H9 (cell line): ENCODE measurements at regions not wholly inside any gene's neighbourhood (a gene's known extent, or its start where the extent isn't known, plus 50 kb on each side); places are given as distances from the start of the nearest gene placed in this dataset.

Source experiments
- DNase-seq: peaks from one replicate; pipeline ENCODE4 v3.0.0-alpha.2; 2017
- H2AFZ ChIP-seq: one replicate; pipeline ENCODE4 v1.6.1; 2013; ENCODE audit warnings: mild to moderate bottlenecking, low read length, control low read depth, moderate library complexity
- H2AK5ac ChIP-seq: 2 replicates; pipeline ENCODE4 v1.6.1; 2013; ENCODE audit warnings: low read length, control low read depth, mixed read lengths; ENCODE audit not compliant: insufficient read length
- H2BK120ac ChIP-seq: one replicate; pipeline ENCODE4 v1.6.1; 2013; ENCODE audit warnings: low read depth, mild to moderate bottlenecking, low read length, control low read depth, inconsistent platforms; ENCODE audit not compliant: poor library complexity, severe bottlenecking
- H2BK12ac ChIP-seq: 2 replicates; pipeline ENCODE4 v1.6.1; 2013; ENCODE audit warnings: low read length, control low read depth, mixed read lengths, low read depth; ENCODE audit not compliant: insufficient read length
- H2BK15ac ChIP-seq: 2 replicates; pipeline ENCODE4 v1.6.1; 2013; ENCODE audit warnings: low read depth, low read length, control low read depth
- H2BK20ac ChIP-seq: one replicate; pipeline ENCODE4 v1.6.1; 2013; ENCODE audit warnings: low read depth, mild to moderate bottlenecking, low read length, control low read depth, inconsistent platforms; ENCODE audit not compliant: poor library complexity, severe bottlenecking
- H2BK5ac ChIP-seq: 2 replicates; pipeline ENCODE4 v1.6.1; 2013; ENCODE audit warnings: low read length, control low read depth, mixed read lengths; ENCODE audit not compliant: insufficient read length
- H3K14ac ChIP-seq: 2 replicates; pipeline ENCODE4 v1.6.1; 2013; ENCODE audit warnings: low read length, control low read depth; ENCODE audit not compliant: insufficient read depth
- H3K18ac ChIP-seq: 2 replicates; pipeline ENCODE4 v1.6.1; 2013; ENCODE audit warnings: low read depth, mild to moderate bottlenecking, mixed read lengths, low read length, control low read depth; ENCODE audit not compliant: insufficient read length
- H3K23ac ChIP-seq: 2 replicates; pipeline ENCODE4 v1.6.1; 2013; ENCODE audit warnings: low read length, control low read depth, mixed read lengths, low read depth; ENCODE audit not compliant: insufficient read length
- H3K23me2 ChIP-seq: 2 replicates; pipeline ENCODE4 v1.6.1; 2013; ENCODE audit warnings: low read depth, mild to moderate bottlenecking, mixed read lengths, low read length, control low read depth; ENCODE audit not compliant: insufficient read length, poor library complexity, severe bottlenecking
- H3K27ac ChIP-seq: 2 replicates; pipeline ENCODE4 v1.5.1; 2013; ENCODE audit warnings: low read length, control low read depth, mixed read lengths, low read depth; ENCODE audit not compliant: insufficient read length
- H3K27me3 ChIP-seq: 2 replicates; pipeline ENCODE4 v1.6.1; 2013; ENCODE audit warnings: low read length, control low read depth, inconsistent platforms; ENCODE audit not compliant: insufficient read depth
- H3K4ac ChIP-seq: 2 replicates; pipeline ENCODE4 v1.6.1; 2013; ENCODE audit warnings: low read depth, mild to moderate bottlenecking, control low read depth, inconsistent platforms, low read length, moderate library complexity
- H3K4me1 ChIP-seq: 2 replicates; pipeline ENCODE4 v1.6.1; 2013; ENCODE audit warnings: low read length, control low read depth, inconsistent platforms; ENCODE audit not compliant: insufficient read depth
- H3K4me2 ChIP-seq: 2 replicates; pipeline ENCODE4 v1.6.1; 2013; ENCODE audit warnings: low read length, control low read depth, mixed read lengths; ENCODE audit not compliant: insufficient read length, insufficient read depth
- H3K56ac ChIP-seq: 2 replicates; pipeline ENCODE4 v1.6.1; 2013; ENCODE audit warnings: low read depth, mild to moderate bottlenecking, mixed read lengths, low read length, control low read depth; ENCODE audit not compliant: insufficient read length
- H3K79me1 ChIP-seq: 2 replicates; pipeline ENCODE4 v1.6.1; 2013; ENCODE audit warnings: low read depth, mild to moderate bottlenecking, moderate library complexity, low read length, control low read depth, inconsistent platforms; ENCODE audit not compliant: insufficient read depth, poor library complexity, severe bottlenecking
- H3K79me2 ChIP-seq: 2 replicates; pipeline ENCODE4 v1.6.1; 2013; ENCODE audit warnings: low read length, control low read depth, inconsistent platforms; ENCODE audit not compliant: insufficient read depth
- H3K9ac ChIP-seq: 2 replicates; pipeline ENCODE4 v1.6.1; 2013; ENCODE audit warnings: low read length, control low read depth, mixed read lengths; ENCODE audit not compliant: insufficient read length; ENCODE audit errors: extremely low read depth
- H3K9me3 ChIP-seq: one replicate; pipeline ENCODE4 v1.6.1; 2013; ENCODE audit warnings: low read depth, low read length, inconsistent platforms; ENCODE audit not compliant: control insufficient read depth
- H3T11ph ChIP-seq: one replicate; pipeline ENCODE4 v1.6.1; 2013; ENCODE audit warnings: mild to moderate bottlenecking, low read length, control low read depth, inconsistent platforms
- H4K20me1 ChIP-seq: one replicate; pipeline ENCODE4 v1.6.1; 2013; ENCODE audit not compliant: control insufficient read depth, insufficient read length, insufficient read depth
- H4K5ac ChIP-seq: 2 replicates; pipeline ENCODE4 v1.6.1; 2013; ENCODE audit warnings: low read depth, mild to moderate bottlenecking, mixed read lengths, low read length, control low read depth; ENCODE audit not compliant: insufficient read length
- H4K8ac ChIP-seq: replicated peaks from 2 replicates; pipeline ENCODE4 v1.6.1; 2013; ENCODE audit warnings: low read length, control low read depth, mixed read lengths, low read depth; ENCODE audit not compliant: insufficient read length
- H4K91ac ChIP-seq: 2 replicates; pipeline ENCODE4 v1.6.1; 2013; ENCODE audit warnings: low read depth, mild to moderate bottlenecking, moderate library complexity, mixed read lengths, low read length, control low read depth; ENCODE audit not compliant: insufficient read length
- H3K27ac Mint-ChIP-seq, 3 experiments: 2 replicates in 2 of 3; 3 replicates in 1 of 3; pipeline ENCODE4 v1.8.0; 2020 to 2021; ENCODE audit warnings: mixed read lengths in 3 of 3, mild to moderate bottlenecking in 1 of 3, moderate library complexity in 1 of 3
- H3K27me3 Mint-ChIP-seq: 2 replicates; pipeline ENCODE4 v1.8.0; 2021; ENCODE audit warnings: low read depth, mild to moderate bottlenecking, moderate library complexity, mixed read lengths
- H3K36me3 Mint-ChIP-seq, 3 experiments: 2 replicates in 2 of 3; 3 replicates in 1 of 3; pipeline ENCODE4 v1.8.0; 2020 to 2021; ENCODE audit warnings: low read depth in 3 of 3, mixed read lengths in 3 of 3; ENCODE audit not compliant: insufficient read depth in 1 of 3
- H3K4me1 Mint-ChIP-seq, 2 experiments: 2 replicates each; pipeline ENCODE4 v1.8.0; 2020; ENCODE audit warnings: mixed read lengths in 2 of 2
- H3K4me3 Mint-ChIP-seq, 2 experiments: 2 replicates in 1 of 2; 3 replicates in 1 of 2; pipeline ENCODE4 v1.8.0; 2020 to 2021; ENCODE audit warnings: mild to moderate bottlenecking in 2 of 2, mixed read lengths in 2 of 2, moderate library complexity in 1 of 2
- H3K9me3 Mint-ChIP-seq, 2 experiments: 2 replicates in 1 of 2; 3 replicates in 1 of 2; pipeline ENCODE4 v1.8.0; 2020; ENCODE audit warnings: mild to moderate bottlenecking in 2 of 2, mixed read lengths in 2 of 2, moderate library complexity in 1 of 2
- WGBS: extraction: QIAGEN DNeasy Blood & Tissue Kit; methylation state at CpG from one replicate; pipeline ENCODE4 v1.1.7; 2013; ENCODE audit warnings: missing lambda C conversion rate, low lambda C conversion rate, mixed read lengths; ENCODE audit not compliant: insufficient read length; ENCODE audit errors: extremely low coverage; 5-methylcytosine and 5-hydroxymethylcytosine counted together
- TF ChIP-seq, protein P1 (sequence below): fragments of 200-600 bp; sonication (generic); conservative IDR thresholded peaks from 3 replicates; pipeline ENCODE4 v1.8.0; 2021; ENCODE audit warnings: antibody characterized with exemption, mild to moderate bottlenecking

DNA sequence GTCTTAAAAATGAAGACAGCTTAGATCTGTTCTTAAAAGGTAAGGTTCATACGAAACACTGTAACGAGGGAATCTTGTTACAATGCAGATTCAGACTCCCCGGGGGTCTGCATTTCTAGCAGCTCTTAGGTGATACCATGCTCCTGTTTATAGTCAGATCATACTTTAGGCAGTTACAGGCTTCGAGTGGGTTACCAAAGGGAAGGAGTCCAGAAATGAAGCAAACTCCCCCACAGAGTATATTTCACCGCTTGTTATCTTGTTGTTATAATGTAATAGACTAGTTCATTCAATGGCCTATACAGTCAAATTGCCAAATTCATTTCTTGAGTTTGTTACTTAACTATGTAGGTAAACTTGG is 601.1 kb downstream of the USP25 start:
- H3K4me1 Mint-ChIP-seq = peaks cover 7 to 9% of the 10 kb centered on the region in 2 experiments
- H3K36me3 Mint-ChIP-seq = no peaks in the 10 kb centered on the region; a peak in 1 of 7 replicates
- Histone ChIP-seq H3K56ac (no peak overlapping the region), H3K27ac (no peak overlapping the region), H3K4ac (no peak overlapping the region), H2AFZ (no peak overlapping the region), H4K5ac (no peak overlapping the region), H2BK12ac (no peak overlapping the region), H3T11ph (no peak overlapping the region), H3K79me2 (no peaks in the 10 kb centered on the region), H2BK5ac (no peak overlapping the region), H3K9ac (no peak overlapping the region), H3K27me3 (no peaks in the 10 kb centered on the region), H4K91ac (no peak overlapping the region), H3K9me3 (no peaks in the 10 kb centered on the region), H3K23me2 (no peaks in the 10 kb centered on the region), H3K79me1 (no peaks in the 10 kb centered on the region), H2BK120ac (no peak overlapping the region), H3K4me2 (no peak overlapping the region), H3K4me1 (no peaks in the 10 kb centered on the region), H2AK5ac (no peak overlapping the region), H2BK15ac (no peak overlapping the region), H2BK20ac (no peak overlapping the region), H3K23ac (no peak overlapping the region), H3K14ac (no peak overlapping the region), H3K18ac (no peak overlapping the region), H4K8ac (no peak overlapping the region), H4K20me1 (no peaks in the 10 kb centered on the region)
- H3K27me3 Mint-ChIP-seq = no peaks in the 10 kb centered on the region
- H3K9me3 Mint-ChIP-seq = no peaks in the 10 kb centered on the region; a peak in 1 of 5 replicates
- no CpG with 5 or more reads among the region's 5 CpGs for WGBS
- no peak for DNase-seq
- TF ChIP-seq, protein P1, sequence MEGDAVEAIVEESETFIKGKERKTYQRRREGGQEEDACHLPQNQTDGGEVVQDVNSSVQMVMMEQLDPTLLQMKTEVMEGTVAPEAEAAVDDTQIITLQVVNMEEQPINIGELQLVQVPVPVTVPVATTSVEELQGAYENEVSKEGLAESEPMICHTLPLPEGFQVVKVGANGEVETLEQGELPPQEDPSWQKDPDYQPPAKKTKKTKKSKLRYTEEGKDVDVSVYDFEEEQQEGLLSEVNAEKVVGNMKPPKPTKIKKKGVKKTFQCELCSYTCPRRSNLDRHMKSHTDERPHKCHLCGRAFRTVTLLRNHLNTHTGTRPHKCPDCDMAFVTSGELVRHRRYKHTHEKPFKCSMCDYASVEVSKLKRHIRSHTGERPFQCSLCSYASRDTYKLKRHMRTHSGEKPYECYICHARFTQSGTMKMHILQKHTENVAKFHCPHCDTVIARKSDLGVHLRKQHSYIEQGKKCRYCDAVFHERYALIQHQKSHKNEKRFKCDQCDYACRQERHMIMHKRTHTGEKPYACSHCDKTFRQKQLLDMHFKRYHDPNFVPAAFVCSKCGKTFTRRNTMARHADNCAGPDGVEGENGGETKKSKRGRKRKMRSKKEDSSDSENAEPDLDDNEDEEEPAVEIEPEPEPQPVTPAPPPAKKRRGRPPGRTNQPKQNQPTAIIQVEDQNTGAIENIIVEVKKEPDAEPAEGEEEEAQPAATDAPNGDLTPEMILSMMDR = no peak
- no peak overlapping the region for H3K4me3 Mint-ChIP-seq
- H3K27ac Mint-ChIP-seq = no peak overlapping the region
